CD4-positive, CD25-positive, alpha-beta regulatory T cell (primary cell): ENCODE measurements at regions not wholly inside any gene's neighbourhood (a gene's known extent, or its start where the extent isn't known, plus 50 kb on each side); places are given as distances from the start of the nearest gene placed in this dataset.

Experiments
- ATAC-seq, 2 donors: fragments of 150-1000 bp; cut with Tn5 transposase; one replicate each; pipeline ENCODE4 v1.10.0; 2021; ENCODE audit warnings: low read depth in 2 of 2, moderate number of reproducible peaks in 2 of 2, moderate library complexity in 1 of 2
- DNase-seq, 3 donors: peaks; one replicate each; pipeline versions ENCODE4 v3.0.0 to v3.0.0-alpha.2; 2012 to 2022; ENCODE audit warnings: mixed read lengths in 1 of 3
- H3K27ac ChIP-seq: one replicate; pipeline ENCODE4 v1.7.0; 2013; ENCODE audit warnings: mild to moderate bottlenecking, low read length; ENCODE audit not compliant: insufficient read depth, poor library complexity, severe bottlenecking
- H3K27me3 ChIP-seq: one replicate; pipeline ENCODE4 v1.7.0; 2013; ENCODE audit warnings: low read length; ENCODE audit not compliant: control insufficient read depth, insufficient read depth
- H3K36me3 ChIP-seq: one replicate; pipeline ENCODE4 v1.7.0; 2013; ENCODE audit warnings: mild to moderate bottlenecking, low read length, moderate library complexity; ENCODE audit not compliant: control insufficient read depth, insufficient read depth
- H3K4me1 ChIP-seq: 2 replicates; pipeline ENCODE4 v1.7.0; 2013; ENCODE audit warnings: mild to moderate bottlenecking, low read length; ENCODE audit not compliant: insufficient read depth, control insufficient read depth, poor library complexity, severe bottlenecking
- H3K4me3 ChIP-seq: one replicate; pipeline ENCODE4 v1.7.0; 2013; ENCODE audit warnings: low read depth, mild to moderate bottlenecking, low read length, moderate library complexity
- H3K9me3 ChIP-seq, 2 experiments: 1 replicate in 1 of 2; 2 replicates in 1 of 2; pipeline ENCODE4 v1.7.0; 2013; ENCODE audit warnings: low read length in 2 of 2, mild to moderate bottlenecking in 1 of 2, moderate library complexity in 1 of 2; ENCODE audit not compliant: control insufficient read depth in 2 of 2
- H3K27ac Mint-ChIP-seq, 3 donors: one replicate each; pipeline ENCODE4 v1.8.0; 2020 to 2022; ENCODE audit warnings: mild to moderate bottlenecking in 3 of 3, mixed read lengths in 3 of 3, moderate library complexity in 2 of 3
- H3K27me3 Mint-ChIP-seq: one replicate; pipeline ENCODE4 v1.8.0; 2022; ENCODE audit warnings: mild to moderate bottlenecking, mixed read lengths
- H3K36me3 Mint-ChIP-seq: one replicate; pipeline ENCODE4 v1.8.0; 2020; ENCODE audit warnings: mixed read lengths
- H3K4me1 Mint-ChIP-seq, 4 donors: one replicate each; pipeline ENCODE4 v1.8.0; 2020 to 2022; ENCODE audit warnings: mixed read lengths in 4 of 4, mild to moderate bottlenecking in 1 of 4
- H3K4me3 Mint-ChIP-seq, 4 donors: one replicate each; pipeline ENCODE4 v1.8.0; 2020 to 2022; ENCODE audit warnings: mild to moderate bottlenecking in 4 of 4, mixed read lengths in 4 of 4, moderate library complexity in 3 of 4
- H3K9me3 Mint-ChIP-seq, 7 donors: one replicate each; pipeline ENCODE4 v1.8.0; 2020 to 2022; ENCODE audit warnings: mixed read lengths in 7 of 7, mild to moderate bottlenecking in 3 of 7, moderate library complexity in 2 of 7

DNA sequence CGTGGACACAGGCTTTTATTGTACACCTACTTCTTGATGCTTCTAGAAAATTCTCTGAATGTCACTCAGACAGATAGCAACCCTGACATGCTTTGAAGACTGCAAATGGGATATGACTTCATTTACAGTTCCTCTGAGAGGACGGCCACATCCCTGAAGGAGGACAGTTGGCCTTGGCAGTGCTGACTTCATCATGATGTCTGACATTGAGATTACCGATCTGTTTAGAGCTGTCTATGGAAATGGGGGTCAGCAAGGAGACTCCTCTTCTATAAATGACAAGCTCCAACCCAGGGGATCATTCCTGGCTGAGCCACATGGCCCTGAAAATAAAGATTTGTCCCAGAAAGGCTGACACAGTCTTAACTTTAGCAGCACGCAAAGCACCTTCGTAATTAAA lies 75.8 kb downstream of the NUDT12 start:
- Histone ChIP-seq H3K4me1 (no peaks in the 10 kb centered on the region), H3K9me3 (no peaks in the 10 kb centered on the region), H3K27me3 (no peaks in the 10 kb centered on the region), H3K4me3 (no peak overlapping the region), H3K36me3 (no peaks in the 10 kb centered on the region), H3K27ac (no peak overlapping the region)
- Mint-ChIP-seq H3K36me3 (no peaks in the 10 kb centered on the region), H3K4me3 (no peak overlapping the region), H3K27ac (no peak overlapping the region), H3K27me3 (peaks cover 14% of the 10 kb centered on the region), H3K9me3 (no peaks in the 10 kb centered on the region), H3K4me1 (no peaks in the 10 kb centered on the region)
- no peak for ATAC-seq
- no peak for DNase-seq

DNA sequence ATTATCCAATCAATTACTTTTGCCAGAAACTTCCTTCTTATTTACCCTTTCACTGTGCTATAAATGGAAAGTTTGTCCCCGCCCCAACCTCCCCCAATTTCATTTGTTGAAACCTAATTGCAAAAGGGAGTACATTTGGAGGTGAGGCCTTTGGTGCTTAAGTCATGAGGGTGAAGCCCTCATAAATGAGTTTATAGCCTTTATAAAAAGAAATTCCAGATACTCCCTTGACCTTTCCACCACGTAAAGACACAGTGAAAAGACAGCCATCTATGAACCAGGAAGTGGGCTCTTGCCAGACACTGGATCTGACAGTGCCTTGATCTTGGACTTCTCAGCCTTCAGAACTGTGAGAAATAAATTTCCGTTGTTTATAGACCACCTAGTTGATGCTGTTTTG lies 82.3 kb downstream of the NUDT12 start:
- H3K27ac Mint-ChIP-seq: no peak overlapping the region
- no peak overlapping the region for H3K4me3 Mint-ChIP-seq
- no peak overlapping the region for H3K27ac ChIP-seq
- H3K4me3 ChIP-seq: no peak overlapping the region
- DNase-seq: no peak
- H3K27me3 Mint-ChIP-seq: peaks cover 14% of the 10 kb centered on the region
- H3K27me3 ChIP-seq: peaks cover 1% of the 10 kb centered on the region
- ATAC-seq: no peak
- H3K9me3 Mint-ChIP-seq: no peaks in the 10 kb centered on the region
- no peaks in the 10 kb centered on the region for H3K4me1 ChIP-seq
- H3K9me3 ChIP-seq: no peaks in the 10 kb centered on the region
- H3K36me3 ChIP-seq: no peaks in the 10 kb centered on the region
- no peaks in the 10 kb centered on the region for H3K4me1 Mint-ChIP-seq
- H3K36me3 Mint-ChIP-seq: no peaks in the 10 kb centered on the region

DNA sequence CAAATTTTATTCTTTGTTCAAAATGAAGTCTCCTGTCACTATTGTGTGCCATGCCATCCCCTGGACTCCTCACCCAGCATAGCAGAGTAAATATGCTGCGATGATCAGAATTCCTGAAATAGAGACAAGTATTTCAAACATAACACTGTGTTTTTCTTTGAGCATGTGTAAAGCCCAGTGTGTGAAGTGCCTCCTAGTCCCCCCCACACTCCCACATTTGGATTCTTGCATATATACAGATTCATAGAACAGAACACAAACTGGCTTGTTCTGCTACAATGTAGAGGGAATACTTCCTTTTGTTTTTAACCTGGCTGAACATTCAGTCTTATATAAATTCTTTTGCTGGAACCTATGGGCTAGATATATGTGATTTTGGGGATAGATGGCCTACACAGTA lies 84.9 kb downstream of the NUDT12 start:
- Histone ChIP-seq H3K36me3 (no peaks in the 10 kb centered on the region), H3K27ac (no peak overlapping the region), H3K9me3 (no peaks in the 10 kb centered on the region), H3K4me1 (no peaks in the 10 kb centered on the region), H3K27me3 (peaks cover 1% of the 10 kb centered on the region), H3K4me3 (no peak overlapping the region)
- Mint-ChIP-seq H3K9me3 (no peaks in the 10 kb centered on the region), H3K36me3 (no peaks in the 10 kb centered on the region), H3K27me3 (peaks cover 18% of the 10 kb centered on the region), H3K4me3 (no peak overlapping the region), H3K27ac (no peak overlapping the region), H3K4me1 (no peaks in the 10 kb centered on the region)
- no peak for ATAC-seq
- no peak for DNase-seq

DNA sequence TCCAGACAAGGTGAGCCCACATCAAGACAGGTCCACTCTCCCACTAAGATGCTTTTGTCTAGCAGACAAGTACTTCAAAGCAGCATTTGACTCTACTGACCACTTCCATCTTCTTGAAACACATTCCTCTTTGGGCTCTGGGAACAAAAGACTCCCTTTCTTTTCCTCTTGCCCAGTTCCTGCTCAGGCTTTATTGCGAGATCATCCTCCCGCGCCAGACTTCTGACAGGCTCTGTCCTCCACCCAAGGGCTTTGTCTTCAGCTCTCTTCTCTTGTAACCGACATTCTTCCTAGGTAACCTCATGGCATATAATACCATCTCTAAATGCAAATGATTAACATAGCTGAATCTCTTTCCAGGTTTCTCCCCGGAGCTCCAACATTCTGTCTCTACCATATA lies 85.8 kb downstream of the NUDT12 start:
- Mint-ChIP-seq H3K36me3 (no peaks in the 10 kb centered on the region), H3K27me3 (peaks cover 18% of the 10 kb centered on the region), H3K9me3 (no peaks in the 10 kb centered on the region), H3K4me1 (no peaks in the 10 kb centered on the region), H3K27ac (no peak overlapping the region), H3K4me3 (no peak overlapping the region)
- no peak for ATAC-seq
- peaks cover 1% of the 10 kb centered on the region for H3K27me3 ChIP-seq
- H3K4me3 ChIP-seq: no peak overlapping the region
- no peak overlapping the region for H3K27ac ChIP-seq
- no peaks in the 10 kb centered on the region for H3K36me3 ChIP-seq
- H3K4me1 ChIP-seq: no peaks in the 10 kb centered on the region
- DNase-seq: no peak
- no peaks in the 10 kb centered on the region for H3K9me3 ChIP-seq

DNA sequence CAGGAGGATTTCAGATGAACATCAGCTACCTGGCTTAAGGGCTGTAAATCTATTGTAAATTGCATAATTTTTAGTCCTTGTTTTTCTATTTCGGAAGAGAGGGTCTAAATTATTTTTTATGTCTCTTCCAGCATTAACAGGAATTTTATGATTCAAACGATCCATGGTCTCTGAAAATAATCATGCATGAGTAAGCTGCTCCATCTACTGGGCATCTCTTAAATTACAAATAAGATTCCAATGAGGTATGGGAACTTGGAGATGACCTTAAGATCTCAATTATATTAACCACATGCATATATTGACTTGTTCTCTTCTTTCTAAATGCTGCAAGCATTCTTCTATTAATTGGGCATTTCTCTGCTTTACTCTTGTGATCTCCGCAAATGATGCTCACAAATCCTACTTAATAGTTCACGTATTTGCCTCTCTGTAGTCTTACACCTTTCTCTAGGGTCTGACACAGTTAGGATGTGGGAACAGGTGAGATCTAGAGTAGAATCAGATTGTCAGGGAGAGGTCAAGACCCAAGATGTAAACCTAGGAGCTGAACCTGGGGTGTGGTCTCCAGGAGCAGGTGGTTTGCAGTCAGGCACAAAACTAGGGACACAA lies 86.9 kb downstream of the NUDT12 start:
- Mint-ChIP-seq H3K27me3 (peaks cover 12% of the 10 kb centered on the region), H3K4me3 (no peak overlapping the region), H3K36me3 (no peaks in the 10 kb centered on the region), H3K27ac (no peak overlapping the region), H3K4me1 (no peaks in the 10 kb centered on the region), H3K9me3 (no peaks in the 10 kb centered on the region)
- ATAC-seq: no peak
- H3K9me3 ChIP-seq: no peaks in the 10 kb centered on the region
- H3K27ac ChIP-seq: no peak overlapping the region
- peaks cover 1% of the 10 kb centered on the region for H3K27me3 ChIP-seq
- no peaks in the 10 kb centered on the region for H3K4me1 ChIP-seq
- H3K36me3 ChIP-seq: no peaks in the 10 kb centered on the region
- no peak overlapping the region for H3K4me3 ChIP-seq
- DNase-seq: peak in 2 of 3 donors; percentile 22 to 25

DNA sequence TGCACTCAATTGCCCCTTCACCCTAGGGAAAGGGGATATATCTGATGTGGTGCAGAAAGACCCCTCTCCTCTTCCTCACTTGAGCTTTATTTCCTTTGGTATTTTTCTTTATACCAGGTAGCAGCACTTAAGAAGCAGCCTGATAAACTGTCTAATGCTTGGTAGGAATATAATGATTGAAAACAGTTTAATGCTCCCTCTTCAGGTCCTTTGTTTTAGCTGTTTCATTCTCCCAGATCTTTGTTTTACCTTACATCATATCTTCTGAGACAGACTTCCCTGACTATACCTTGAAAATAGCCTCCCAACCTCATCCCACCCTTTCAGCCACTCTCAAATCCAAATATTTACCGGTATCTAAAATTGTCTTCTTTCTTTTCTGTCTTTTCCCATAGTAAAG lies 87.9 kb downstream of the NUDT12 start:
- Histone ChIP-seq H3K27ac (no peak overlapping the region), H3K4me1 (no peaks in the 10 kb centered on the region), H3K36me3 (no peaks in the 10 kb centered on the region), H3K4me3 (no peak overlapping the region), H3K27me3 (no peaks in the 10 kb centered on the region), H3K9me3 (no peaks in the 10 kb centered on the region)
- DNase-seq (no peak), ATAC-seq (no peak)
- no peak overlapping the region for H3K4me3 Mint-ChIP-seq
- H3K27ac Mint-ChIP-seq: no peak overlapping the region
- no peaks in the 10 kb centered on the region for H3K9me3 Mint-ChIP-seq
- no peaks in the 10 kb centered on the region for H3K36me3 Mint-ChIP-seq
- H3K27me3 Mint-ChIP-seq: peaks cover 6% of the 10 kb centered on the region
- H3K4me1 Mint-ChIP-seq: no peaks in the 10 kb centered on the region

DNA sequence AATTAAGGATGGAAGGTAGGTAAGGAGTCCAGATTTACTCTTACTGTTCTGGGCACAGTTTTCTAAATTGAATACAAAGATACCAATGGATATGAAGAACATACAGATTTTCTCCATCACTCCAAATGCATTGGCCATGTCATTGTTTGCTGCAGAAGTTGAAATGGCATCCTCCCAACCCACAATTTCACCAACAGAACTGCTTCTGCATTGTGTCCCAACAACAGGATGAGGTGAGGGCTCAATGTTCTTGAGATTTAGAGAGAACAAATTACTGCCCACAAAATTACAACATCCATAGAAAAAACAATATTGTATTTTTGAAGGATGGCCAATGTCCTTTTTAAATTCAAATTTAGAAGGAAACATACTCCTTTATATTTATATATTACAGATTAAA lies 88.9 kb downstream of the NUDT12 start:
- Mint-ChIP-seq H3K36me3 (no peaks in the 10 kb centered on the region), H3K27ac (no peak overlapping the region), H3K4me3 (no peak overlapping the region), H3K27me3 (peaks cover 10% of the 10 kb centered on the region), H3K4me1 (no peaks in the 10 kb centered on the region), H3K9me3 (peaks cover 0 to 1% (median 0%) of the 10 kb centered on the region in 7 donors)
- Histone ChIP-seq H3K36me3 (no peaks in the 10 kb centered on the region), H3K4me3 (no peak overlapping the region), H3K27me3 (no peaks in the 10 kb centered on the region), H3K27ac (no peak overlapping the region), H3K9me3 (no peaks in the 10 kb centered on the region), H3K4me1 (no peaks in the 10 kb centered on the region)
- DNase-seq (no peak), ATAC-seq (no peak)

DNA sequence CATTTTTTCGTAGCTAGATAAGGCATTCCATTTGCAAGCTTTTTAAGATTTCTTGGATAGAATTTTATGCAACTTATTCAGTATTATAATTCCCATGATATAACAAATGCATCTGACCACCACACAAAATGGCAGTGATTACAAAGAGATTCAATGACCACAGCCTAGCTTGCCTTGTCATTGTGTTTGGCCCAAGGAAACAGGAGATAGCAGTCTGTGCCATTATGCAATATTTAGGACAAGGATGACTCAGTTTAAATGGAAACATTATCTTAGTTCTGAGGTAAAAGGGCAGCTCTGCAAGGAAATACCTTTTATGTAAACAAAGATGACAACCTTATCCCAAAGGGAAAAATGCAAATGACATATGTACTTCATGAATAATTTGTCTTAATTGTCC lies 89.8 kb downstream of the NUDT12 start:
- H3K9me3 ChIP-seq: no peaks in the 10 kb centered on the region
- Mint-ChIP-seq H3K9me3 (peaks cover 0 to 2% (median 0%) of the 10 kb centered on the region in 7 donors), H3K4me3 (no peak overlapping the region), H3K36me3 (no peaks in the 10 kb centered on the region), H3K4me1 (no peaks in the 10 kb centered on the region), H3K27me3 (peaks cover 10% of the 10 kb centered on the region), H3K27ac (no peak overlapping the region)
- no peak for DNase-seq
- H3K4me1 ChIP-seq: no peaks in the 10 kb centered on the region
- no peaks in the 10 kb centered on the region for H3K36me3 ChIP-seq
- H3K27me3 ChIP-seq: no peaks in the 10 kb centered on the region
- H3K27ac ChIP-seq: no peak overlapping the region
- H3K4me3 ChIP-seq: no peak overlapping the region
- ATAC-seq: no peak
